Left renal pelvis (tissue), 4 donors: ENCODE measurements at regions not wholly inside any gene's neighbourhood (a gene's known extent, or its start where the extent isn't known, plus 50 kb on each side); places are given as distances from the start of the nearest gene placed in this dataset.
"Not testable (repeated sequence)": the region's sequence is repeated elsewhere in the genome, so short reads cannot be mapped to it uniquely, and the experiment has no call there.

Experiments used
- DNase-seq, 4 donors: peaks; one replicate each; pipeline ENCODE4 v3.0.0-alpha.2; 2013; ENCODE audit warnings: low read depth in 4 of 4, low spot score in 3 of 4

- DNase-seq = no peak
Measured at GRCh38 chr13:112145551-112146360, 78.8 kb downstream of the SOX1 start.

- DNase-seq = no peak
Measured at GRCh38 chr13:112150352-112150751, 83.4 kb downstream of the SOX1 start.

DNA sequence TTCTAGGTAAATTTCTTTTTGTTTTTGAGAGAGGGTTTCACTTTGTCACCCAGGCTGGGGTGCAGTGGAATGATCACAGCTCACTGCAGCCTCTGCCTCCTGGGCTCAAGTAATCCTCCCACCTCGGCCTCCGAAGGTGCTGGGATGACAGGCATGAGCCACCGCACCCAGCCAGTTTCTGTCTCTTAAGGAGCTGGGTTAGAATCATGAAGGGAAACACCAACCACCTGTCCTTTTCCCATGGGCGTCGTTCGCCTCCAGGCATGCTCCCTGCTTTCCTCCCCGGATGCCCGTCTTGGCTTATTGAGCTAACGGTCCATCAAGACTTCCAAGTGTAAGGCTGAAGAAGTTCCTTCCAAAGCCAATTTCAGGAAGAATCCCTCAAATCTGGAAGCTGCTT, 85.9 kb downstream of the SOX1 start:
- no peak for DNase-seq

DNA sequence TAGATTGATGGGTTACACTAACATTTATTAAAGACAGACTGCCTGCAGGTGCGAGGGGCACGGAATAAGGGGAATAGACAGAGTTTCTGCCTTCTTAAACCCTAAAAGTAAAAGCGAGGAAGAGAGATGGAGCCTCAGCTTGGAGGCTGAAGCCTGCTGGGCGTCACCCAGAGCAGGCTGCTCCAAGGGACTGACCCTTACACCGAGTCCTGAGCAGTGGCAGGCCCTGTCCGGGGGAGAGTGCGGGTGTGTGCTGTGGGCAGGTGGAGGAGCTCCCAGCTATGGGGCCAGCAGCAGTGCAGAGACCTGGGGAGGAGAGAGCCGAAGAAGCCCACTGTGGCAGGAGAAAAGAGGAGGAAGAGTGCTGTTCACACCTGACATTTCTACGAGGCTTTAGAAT, 86.4 kb downstream of the SOX1 start:
- DNase-seq = no peak

GRCh38 chr13:112153846-112154245, 86.9 kb downstream of the SOX1 start:
- no peak for DNase-seq

GRCh38 chr13:112154301-112155060, 87.5 kb downstream of the SOX1 start:
- DNase-seq = no peak

DNA sequence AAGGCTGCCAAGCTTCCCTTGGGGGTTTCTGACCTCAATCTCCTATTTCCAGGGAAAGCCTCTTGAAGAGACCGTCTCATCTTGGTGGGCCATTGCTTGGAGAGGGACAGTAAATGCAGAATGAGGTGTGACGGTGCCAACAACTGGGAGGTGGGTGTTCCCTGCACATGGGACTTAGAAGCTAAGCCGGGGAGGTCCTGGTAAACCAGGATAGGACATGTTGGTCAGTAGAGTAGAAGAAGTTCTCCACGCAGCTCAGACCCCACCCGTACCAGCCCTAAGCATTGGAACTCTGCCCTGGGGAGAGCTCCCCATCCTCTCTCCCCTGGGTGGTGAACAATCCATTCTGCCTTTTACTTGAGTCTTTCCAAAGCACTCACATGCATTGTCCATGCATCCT, 92.0 kb downstream of the SOX1 start:
- DNase-seq = no peak

GRCh38 chr13:112159575-112160547, 92.9 kb downstream of the SOX1 start:
- DNase-seq = no peak

- no peak for DNase-seq
Measured at GRCh38 chr13:112160558-112160957, 93.6 kb downstream of the SOX1 start.

- no peak for DNase-seq
Measured at GRCh38 chr13:112161521-112162301, 94.8 kb downstream of the SOX1 start.

GRCh38 chr13:112163691-112164660, 97.0 kb downstream of the SOX1 start:
- DNase-seq = not testable (repeated sequence)

- no peak for DNase-seq
Measured at GRCh38 chr13:112165712-112166111, 98.8 kb downstream of the SOX1 start.

DNA sequence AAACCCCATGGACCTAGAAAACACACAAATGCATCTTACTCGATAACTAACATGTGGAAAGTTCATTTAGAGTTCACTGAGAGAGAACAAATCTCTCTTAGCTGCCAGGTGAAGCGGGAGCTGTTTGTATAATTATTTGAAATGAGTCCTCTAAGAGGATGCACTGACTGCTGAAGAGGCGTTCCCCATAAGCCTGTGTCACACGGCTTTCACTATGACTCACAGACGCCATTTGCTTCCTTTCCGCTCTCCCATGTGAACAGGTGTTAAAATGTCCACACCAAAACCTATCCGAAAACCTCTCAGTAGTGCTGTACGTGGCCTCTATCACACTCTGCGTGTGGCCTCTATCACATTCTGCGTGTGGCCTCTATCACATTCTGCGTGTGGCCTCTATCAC, 101.8 kb downstream of the SOX1 start:
- no peak for DNase-seq

DNA sequence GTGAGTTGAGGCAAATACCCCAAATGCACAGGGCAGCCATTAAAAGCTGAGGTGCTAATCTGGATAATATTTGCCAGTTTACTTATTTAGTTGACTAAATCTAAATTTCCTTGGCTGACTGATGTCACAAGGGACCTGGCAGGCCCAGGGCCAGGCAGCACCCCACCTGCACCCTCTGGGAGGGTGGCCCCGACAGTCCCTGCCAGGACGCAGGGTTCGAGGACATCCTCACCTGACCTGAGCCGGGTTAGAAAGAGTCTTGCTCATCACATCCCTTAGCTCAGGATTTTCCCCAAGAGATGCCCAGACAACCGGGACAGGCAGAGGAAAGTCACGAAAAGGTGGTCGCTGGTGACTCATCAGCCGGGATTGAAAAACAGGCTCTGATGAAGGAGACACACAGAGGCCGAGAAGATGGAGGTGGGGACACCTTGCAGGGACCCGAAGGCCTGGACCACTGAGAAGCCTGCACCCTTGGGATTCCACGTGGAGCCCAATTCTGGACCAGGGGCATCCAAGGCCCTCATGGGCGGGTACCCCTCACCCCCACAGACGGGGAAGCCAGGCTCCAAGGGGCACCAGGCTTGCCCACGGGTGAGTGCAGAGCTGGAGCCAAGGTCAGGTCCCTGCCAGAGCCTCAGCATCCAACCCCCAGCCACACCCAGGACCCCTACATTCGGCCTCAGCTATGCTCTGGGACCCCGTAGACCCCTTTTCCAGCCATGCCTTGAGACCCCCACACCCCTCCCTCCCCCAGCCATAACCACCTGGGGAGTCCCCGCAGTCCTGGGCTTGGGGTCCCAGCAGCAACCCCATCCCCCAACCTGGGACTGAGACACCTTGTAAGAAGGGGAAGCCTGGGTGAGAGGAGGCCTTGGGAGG, 103.2 kb downstream of the SOX1 start:
- DNase-seq = no peak

- DNase-seq = no peak
Measured at GRCh38 chr13:112170823-112171569, 104.0 kb downstream of the SOX1 start.

- DNase-seq = no peak
Measured at GRCh38 chr13:112171570-112171965, 104.6 kb downstream of the SOX1 start.

DNA sequence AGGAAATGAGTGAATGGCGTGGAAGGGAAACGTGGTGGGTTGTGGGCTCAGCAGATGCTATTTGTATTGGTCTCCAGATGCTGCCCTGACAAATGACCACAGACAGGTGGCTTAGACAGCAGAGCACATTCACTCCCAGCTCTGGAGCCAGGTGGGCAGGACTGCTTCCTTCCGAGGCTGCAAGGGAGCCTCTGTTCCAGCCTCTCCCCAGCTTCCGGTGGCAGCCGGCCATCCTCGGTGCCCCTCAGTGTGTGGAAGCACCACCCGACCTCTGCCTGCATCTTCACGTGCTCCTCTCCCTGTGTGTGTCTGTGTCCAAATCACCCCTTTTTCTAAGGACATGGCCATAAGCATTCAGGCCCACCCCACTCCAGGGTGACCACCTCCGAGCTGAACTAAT, 105.1 kb downstream of the SOX1 start:
- no peak for DNase-seq
